OCI-LY3 (cell line): ENCODE measurements at regions not wholly inside any gene's neighbourhood (a gene's known extent, or its start where the extent isn't known, plus 50 kb on each side); places are given as distances from the start of the nearest gene placed in this dataset.

Source experiments
- H2AFZ ChIP-seq: fragments of 200-600, 300-600 bp; shearing (Covaris generic); 2 replicates; pipeline ENCODE4 v1.6.0; 2014; ENCODE audit warnings: antibody characterized with exemption, low read depth, low read length
- H3K27ac ChIP-seq: fragments of 200-600, 300-600 bp; sonication (generic); 2 replicates; pipeline ENCODE4 v1.5.1; 2014; ENCODE audit warnings: mild to moderate bottlenecking, low read length, moderate library complexity, mixed read lengths
- H3K27me3 ChIP-seq: fragments of 200-600, 300-600 bp; sonication (generic); 2 replicates; pipeline ENCODE4 v1.6.1; 2014; ENCODE audit warnings: low read depth, low read length, mixed read lengths
- H3K36me3 ChIP-seq: fragments of 200-600, 300-600 bp; sonication (generic); replicated peaks from 2 replicates; pipeline ENCODE3; 2014; ENCODE audit warnings: low read depth, low read length, mixed read lengths
- H3K4me1 ChIP-seq: fragments of 300-600, 200-600 bp; sonication (generic); 2 replicates; pipeline ENCODE4 v1.6.1; 2014; ENCODE audit warnings: low read length, mixed read lengths
- H3K4me2 ChIP-seq: fragments of 200-600, 300-600 bp; sonication (generic); 2 replicates; pipeline ENCODE4 v1.6.1; 2014; ENCODE audit warnings: low read length, mixed read lengths
- H3K4me3 ChIP-seq: fragments of 300-600, 200-600 bp; sonication (generic); 2 replicates; pipeline ENCODE4 v1.5.1; 2014; ENCODE audit warnings: antibody characterized with exemption, mild to moderate bottlenecking, low read length, moderate library complexity
- H3K79me2 ChIP-seq: fragments of 300-600, 200-600 bp; shearing (Covaris generic); 2 replicates; pipeline ENCODE4 v1.6.1; 2014; ENCODE audit warnings: mild to moderate bottlenecking, low read length, mixed read lengths
- H3K9ac ChIP-seq: fragments of 300-600, 200-600 bp; shearing (Covaris generic); 2 replicates; pipeline ENCODE4 v1.6.0; 2014; ENCODE audit warnings: mild to moderate bottlenecking, low read length, moderate library complexity
- H3K9me3 ChIP-seq: fragments of 200-600, 300-600 bp; shearing (Covaris generic); 2 replicates; pipeline ENCODE4 v1.6.1; 2014; ENCODE audit warnings: low read length, mixed read lengths; ENCODE audit not compliant: insufficient read depth
- H4K20me1 ChIP-seq: fragments of 200-600, 300-600 bp; sonication (generic); 2 replicates; pipeline ENCODE4 v1.6.1; 2016; ENCODE audit warnings: low read length, mixed read lengths; ENCODE audit not compliant: insufficient read depth
- EZH2phosphoT487 ChIP-seq: fragments of 200-600 bp; shearing (Covaris generic); IDR thresholded peaks from 2 replicates; pipeline ENCODE4 v1.6.1; 2018; ENCODE audit warnings: antibody characterized with exemption, mixed run types, low read depth
- TF ChIP-seq, protein P1 (sequence below): fragments of 200-600, 300-600 bp; sonication (generic); IDR thresholded peaks from 2 replicates; pipeline ENCODE4 v1.5.1; 2014; ENCODE audit warnings: antibody characterized with exemption, low read length, low read depth

GRCh38 chr4:108350332-108350731, 181.6 kb upstream of the LEF1 start:
- H3K4me1 ChIP-seq = peaks cover 5% of the 10 kb centered on the region
- no peaks in the 10 kb centered on the region for H3K79me2 ChIP-seq
- H3K9ac ChIP-seq = no peak overlapping the region
- TF ChIP-seq EZH2phosphoT487 = no peak
- TF ChIP-seq, protein P1, sequence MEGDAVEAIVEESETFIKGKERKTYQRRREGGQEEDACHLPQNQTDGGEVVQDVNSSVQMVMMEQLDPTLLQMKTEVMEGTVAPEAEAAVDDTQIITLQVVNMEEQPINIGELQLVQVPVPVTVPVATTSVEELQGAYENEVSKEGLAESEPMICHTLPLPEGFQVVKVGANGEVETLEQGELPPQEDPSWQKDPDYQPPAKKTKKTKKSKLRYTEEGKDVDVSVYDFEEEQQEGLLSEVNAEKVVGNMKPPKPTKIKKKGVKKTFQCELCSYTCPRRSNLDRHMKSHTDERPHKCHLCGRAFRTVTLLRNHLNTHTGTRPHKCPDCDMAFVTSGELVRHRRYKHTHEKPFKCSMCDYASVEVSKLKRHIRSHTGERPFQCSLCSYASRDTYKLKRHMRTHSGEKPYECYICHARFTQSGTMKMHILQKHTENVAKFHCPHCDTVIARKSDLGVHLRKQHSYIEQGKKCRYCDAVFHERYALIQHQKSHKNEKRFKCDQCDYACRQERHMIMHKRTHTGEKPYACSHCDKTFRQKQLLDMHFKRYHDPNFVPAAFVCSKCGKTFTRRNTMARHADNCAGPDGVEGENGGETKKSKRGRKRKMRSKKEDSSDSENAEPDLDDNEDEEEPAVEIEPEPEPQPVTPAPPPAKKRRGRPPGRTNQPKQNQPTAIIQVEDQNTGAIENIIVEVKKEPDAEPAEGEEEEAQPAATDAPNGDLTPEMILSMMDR = no peak
- no peak overlapping the region for H3K4me3 ChIP-seq
- H3K27me3 ChIP-seq = no peaks in the 10 kb centered on the region
- H3K9me3 ChIP-seq = no peaks in the 10 kb centered on the region
- no peak overlapping the region for H3K4me2 ChIP-seq
- H3K36me3 ChIP-seq = no peaks in the 10 kb centered on the region
- H2AFZ ChIP-seq = no peak overlapping the region
- no peak overlapping the region for H3K27ac ChIP-seq
- no peaks in the 10 kb centered on the region for H4K20me1 ChIP-seq

DNA sequence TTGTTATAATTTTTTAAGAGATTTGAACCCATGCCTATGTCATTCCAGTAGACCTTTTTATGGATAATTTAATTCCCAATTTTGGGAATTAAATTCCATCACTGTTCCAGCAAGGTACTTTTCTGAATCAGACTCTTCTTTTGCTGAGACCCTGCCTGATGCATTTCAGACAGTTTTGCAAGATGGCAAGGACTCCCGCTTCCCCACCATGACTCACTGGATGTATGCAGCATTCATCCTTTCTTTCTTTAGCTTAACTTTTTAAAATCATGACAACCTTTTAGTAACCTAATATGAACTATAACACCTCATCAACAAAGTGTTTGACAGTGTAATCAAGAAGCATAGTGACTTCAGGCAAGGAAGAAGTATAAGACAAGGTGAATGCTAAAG, 178.1 kb upstream of the LEF1 start:
- no peak overlapping the region for H3K4me3 ChIP-seq
- H3K79me2 ChIP-seq = no peaks in the 10 kb centered on the region
- no peaks in the 10 kb centered on the region for H3K27me3 ChIP-seq
- no peaks in the 10 kb centered on the region for H3K9me3 ChIP-seq
- no peaks in the 10 kb centered on the region for H3K36me3 ChIP-seq
- no peak overlapping the region for H3K9ac ChIP-seq
- H3K27ac ChIP-seq = no peak overlapping the region
- no peaks in the 10 kb centered on the region for H3K4me1 ChIP-seq
- TF ChIP-seq, protein P1 = no peak
- TF ChIP-seq EZH2phosphoT487 = no peak
- no peak overlapping the region for H2AFZ ChIP-seq
- H3K4me2 ChIP-seq = no peak overlapping the region
- no peaks in the 10 kb centered on the region for H4K20me1 ChIP-seq

- no peak overlapping the region for H2AFZ ChIP-seq
- no peak overlapping the region for H3K4me2 ChIP-seq
- H3K27ac ChIP-seq = no peak overlapping the region
- H3K36me3 ChIP-seq = no peaks in the 10 kb centered on the region
- H3K9ac ChIP-seq = no peak overlapping the region
- H3K79me2 ChIP-seq = no peaks in the 10 kb centered on the region
- H3K9me3 ChIP-seq = no peaks in the 10 kb centered on the region
- H3K27me3 ChIP-seq = no peaks in the 10 kb centered on the region
- H3K4me3 ChIP-seq = no peak overlapping the region
- H3K4me1 ChIP-seq = no peaks in the 10 kb centered on the region
- TF ChIP-seq, protein P1 = no peak
- no peaks in the 10 kb centered on the region for H4K20me1 ChIP-seq
These were observed 177.4 kb upstream of the LEF1 start for GRCh38 chr4:108345862-108346817.

DNA sequence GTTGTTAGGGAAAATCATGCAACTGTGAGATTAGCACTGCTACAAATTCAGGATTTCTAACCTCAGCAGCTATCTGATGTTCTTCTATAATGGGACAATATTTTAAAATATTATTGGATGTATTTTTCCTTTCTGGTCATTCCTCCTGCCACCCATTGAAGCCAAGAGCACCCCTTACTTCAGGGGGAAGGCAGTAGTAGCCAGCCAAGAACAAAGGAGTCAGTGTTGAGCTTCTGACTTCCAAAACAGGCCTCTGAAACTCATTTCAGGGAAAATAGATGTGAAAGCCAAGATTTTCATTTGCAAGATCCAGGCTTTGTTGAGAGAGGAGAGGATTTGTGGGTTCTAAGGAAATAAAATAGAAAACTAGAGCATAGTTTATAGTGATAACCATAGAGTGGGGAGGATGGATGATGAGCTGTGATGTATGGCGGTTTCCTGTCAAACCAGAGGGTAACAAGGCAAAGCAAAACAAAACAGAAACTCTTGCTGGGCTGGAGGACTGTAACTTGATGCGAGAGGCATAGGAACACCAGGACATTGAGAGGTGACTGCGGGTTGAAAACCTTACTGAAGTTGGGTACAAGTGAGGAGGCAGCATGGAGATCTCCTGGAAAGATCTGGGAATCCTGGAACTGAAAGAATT, 173.7 kb upstream of the LEF1 start:
- H3K9me3 ChIP-seq = no peaks in the 10 kb centered on the region
- H3K36me3 ChIP-seq = no peaks in the 10 kb centered on the region
- H3K4me1 ChIP-seq = peaks cover 7% of the 10 kb centered on the region
- no peak overlapping the region for H3K4me2 ChIP-seq
- H3K4me3 ChIP-seq = no peak overlapping the region
- H3K9ac ChIP-seq = no peak overlapping the region
- no peaks in the 10 kb centered on the region for H4K20me1 ChIP-seq
- H2AFZ ChIP-seq = no peak overlapping the region
- no peaks in the 10 kb centered on the region for H3K27me3 ChIP-seq
- no peak overlapping the region for H3K27ac ChIP-seq
- TF ChIP-seq, protein P1 = no peak
- TF ChIP-seq EZH2phosphoT487 = no peak
- no peaks in the 10 kb centered on the region for H3K79me2 ChIP-seq
